Nephron (organoid): ENCODE measurements at regions not wholly inside any gene's neighbourhood (a gene's known extent, or its start where the extent isn't known, plus 50 kb on each side); places are given as distances from the start of the nearest gene placed in this dataset.

Experiments used
- H3K27ac Mint-ChIP-seq, 3 experiments: 2 replicates each; pipeline ENCODE4 v1.8.0; 2020; ENCODE audit warnings: mixed read lengths in 3 of 3, mild to moderate bottlenecking in 2 of 3, moderate library complexity in 1 of 3
- H3K27me3 Mint-ChIP-seq: 2 replicates; pipeline ENCODE4 v1.8.0; 2021; ENCODE audit warnings: low read depth, mild to moderate bottlenecking, moderate library complexity, mixed read lengths
- H3K36me3 Mint-ChIP-seq: 2 replicates; pipeline ENCODE4 v1.8.0; 2020; ENCODE audit warnings: low read depth, mixed read lengths
- H3K4me1 Mint-ChIP-seq: 2 replicates; pipeline ENCODE4 v1.8.0; 2020; ENCODE audit warnings: mixed read lengths
- H3K4me3 Mint-ChIP-seq, 3 experiments: 2 replicates each; pipeline ENCODE4 v1.8.0; 2020; ENCODE audit warnings: mild to moderate bottlenecking in 3 of 3, mixed read lengths in 3 of 3, moderate library complexity in 2 of 3
- H3K9me3 Mint-ChIP-seq: 2 replicates; pipeline ENCODE4 v1.8.0; 2020; ENCODE audit warnings: mixed read lengths
- TF ChIP-seq, protein P1 (sequence below), 3 experiments: fragments of 200-600 bp; sonication (generic); IDR thresholded peaks; one replicate each; pipeline ENCODE4 v1.5.0; 2021; ENCODE audit warnings: antibody characterized with exemption in 3 of 3; ENCODE audit not compliant: unreplicated experiment in 3 of 3

DNA sequence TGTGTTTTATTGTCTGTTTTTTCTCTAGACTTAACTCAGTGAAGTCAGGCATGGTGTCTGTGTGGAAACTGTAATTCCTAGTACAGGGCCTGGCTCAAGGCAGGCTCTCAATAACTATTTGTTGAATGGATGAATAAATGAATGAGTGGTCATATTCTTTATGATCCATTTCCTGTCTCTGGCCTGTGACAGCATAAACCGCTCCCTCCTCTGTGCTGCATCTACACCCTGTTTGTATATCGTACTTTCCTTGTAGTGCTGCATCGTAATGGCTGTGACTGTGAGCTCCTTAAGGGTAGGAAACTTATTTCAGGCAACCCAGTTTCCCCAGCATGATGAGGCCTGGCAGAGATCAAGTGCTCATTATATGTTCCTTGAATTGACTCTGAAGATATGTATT is 337.5 kb upstream of the USP24 start:
- Mint-ChIP-seq H3K9me3 (no peaks in the 10 kb centered on the region), H3K4me1 (peaks cover 36% of the 10 kb centered on the region), H3K27me3 (no peaks in the 10 kb centered on the region), H3K27ac (no peak overlapping the region), H3K36me3 (no peaks in the 10 kb centered on the region), H3K4me3 (no peak overlapping the region)
- TF ChIP-seq, protein P1, sequence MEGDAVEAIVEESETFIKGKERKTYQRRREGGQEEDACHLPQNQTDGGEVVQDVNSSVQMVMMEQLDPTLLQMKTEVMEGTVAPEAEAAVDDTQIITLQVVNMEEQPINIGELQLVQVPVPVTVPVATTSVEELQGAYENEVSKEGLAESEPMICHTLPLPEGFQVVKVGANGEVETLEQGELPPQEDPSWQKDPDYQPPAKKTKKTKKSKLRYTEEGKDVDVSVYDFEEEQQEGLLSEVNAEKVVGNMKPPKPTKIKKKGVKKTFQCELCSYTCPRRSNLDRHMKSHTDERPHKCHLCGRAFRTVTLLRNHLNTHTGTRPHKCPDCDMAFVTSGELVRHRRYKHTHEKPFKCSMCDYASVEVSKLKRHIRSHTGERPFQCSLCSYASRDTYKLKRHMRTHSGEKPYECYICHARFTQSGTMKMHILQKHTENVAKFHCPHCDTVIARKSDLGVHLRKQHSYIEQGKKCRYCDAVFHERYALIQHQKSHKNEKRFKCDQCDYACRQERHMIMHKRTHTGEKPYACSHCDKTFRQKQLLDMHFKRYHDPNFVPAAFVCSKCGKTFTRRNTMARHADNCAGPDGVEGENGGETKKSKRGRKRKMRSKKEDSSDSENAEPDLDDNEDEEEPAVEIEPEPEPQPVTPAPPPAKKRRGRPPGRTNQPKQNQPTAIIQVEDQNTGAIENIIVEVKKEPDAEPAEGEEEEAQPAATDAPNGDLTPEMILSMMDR (IDR thresholded peaks at IDR 0.05; ENCODE audit: unreplicated experiment in 3 of 3) = no peak

DNA sequence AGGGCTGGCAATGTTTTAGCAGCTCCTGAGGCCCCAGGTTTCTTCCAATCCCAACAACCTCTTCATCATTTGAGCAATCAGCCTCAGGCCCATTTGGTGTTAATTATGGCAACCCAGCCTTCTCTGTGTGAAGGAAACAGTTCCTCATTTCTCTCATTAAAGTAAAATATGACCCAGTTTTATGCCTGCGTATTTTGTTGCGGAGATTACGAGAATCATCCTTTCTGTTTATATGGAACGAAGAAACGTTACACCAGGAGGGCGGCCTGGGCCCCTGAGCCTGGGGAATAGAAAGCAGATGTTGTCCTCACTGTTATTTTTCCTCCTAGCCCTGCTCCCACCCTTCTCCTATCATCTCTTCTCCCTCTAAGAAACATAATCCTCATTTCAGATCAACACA is 332.2 kb upstream of the USP24 start:
- no peaks in the 10 kb centered on the region for H3K36me3 Mint-ChIP-seq

DNA sequence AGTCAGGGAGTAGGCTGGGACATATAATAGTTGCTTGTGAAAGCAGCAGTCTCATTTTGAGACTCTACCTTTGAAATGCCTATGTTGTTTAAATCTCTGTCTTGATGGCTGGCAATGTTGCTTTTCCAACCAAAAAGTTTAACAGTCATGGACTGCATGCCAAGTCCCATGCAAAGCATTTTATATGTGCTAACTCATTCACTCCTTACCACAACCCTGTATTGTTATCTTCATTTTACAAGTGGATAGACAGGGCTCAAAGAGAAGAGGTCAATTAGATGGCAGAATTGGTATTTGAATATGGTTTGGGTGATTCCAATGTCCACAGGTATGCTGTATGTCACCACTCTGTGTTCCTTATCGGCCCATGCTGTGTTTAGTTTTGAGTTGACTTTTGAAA is 331.4 kb upstream of the USP24 start:
- peaks cover 38% of the 10 kb centered on the region for H3K4me1 Mint-ChIP-seq
- H3K27ac Mint-ChIP-seq = peak overlapping the region; percentile 23 to 84 (median 84)
- H3K36me3 Mint-ChIP-seq = no peaks in the 10 kb centered on the region
- no peak overlapping the region for H3K4me3 Mint-ChIP-seq
- no peaks in the 10 kb centered on the region for H3K9me3 Mint-ChIP-seq
- H3K27me3 Mint-ChIP-seq = no peaks in the 10 kb centered on the region
- TF ChIP-seq, protein P1 (IDR thresholded peaks at IDR 0.05; ENCODE audit: unreplicated experiment in 3 of 3) = no peak

More for the DNA sequence above, 332.2 kb upstream of the USP24 start:
- no peaks in the 10 kb centered on the region for H3K9me3 Mint-ChIP-seq
- peaks cover 38% of the 10 kb centered on the region for H3K4me1 Mint-ChIP-seq
- H3K27ac Mint-ChIP-seq = peak overlapping the region; percentile 84 to 93 (median 84)
- no peaks in the 10 kb centered on the region for H3K27me3 Mint-ChIP-seq
- peak overlapping the region in 1 of 3 experiments; percentile 17 for H3K4me3 Mint-ChIP-seq
- TF ChIP-seq, protein P1 (IDR thresholded peaks at IDR 0.05; ENCODE audit: unreplicated experiment in 3 of 3) = no peak

DNA sequence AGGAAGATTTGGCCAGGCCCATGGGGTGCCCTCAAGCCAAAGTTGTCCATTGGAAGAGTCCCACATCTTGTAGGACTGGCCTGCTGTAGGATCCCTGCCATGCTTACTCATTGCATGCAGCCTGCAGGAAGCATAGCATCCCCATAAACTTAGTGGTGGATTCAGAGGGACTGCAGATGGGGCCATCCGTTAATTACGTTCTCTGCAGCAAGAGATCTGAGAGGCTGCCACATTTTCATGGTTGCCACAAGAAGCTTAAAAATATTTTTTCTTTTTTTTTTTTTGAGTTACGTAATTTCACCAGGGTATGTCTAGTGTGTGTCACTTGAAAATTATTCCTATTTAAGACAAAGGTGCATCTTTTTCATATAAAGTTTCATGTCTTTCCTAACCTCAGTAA is 329.7 kb upstream of the USP24 start:
- Mint-ChIP-seq H3K27ac (peak overlapping the region in 1 of 3 experiments; percentile 9), H3K4me1 (peaks cover 38% of the 10 kb centered on the region), H3K27me3 (no peaks in the 10 kb centered on the region), H3K9me3 (no peaks in the 10 kb centered on the region), H3K36me3 (no peaks in the 10 kb centered on the region), H3K4me3 (no peak overlapping the region)
- TF ChIP-seq, protein P1 (IDR thresholded peaks at IDR 0.05; ENCODE audit: unreplicated experiment in 3 of 3) = no peak

DNA sequence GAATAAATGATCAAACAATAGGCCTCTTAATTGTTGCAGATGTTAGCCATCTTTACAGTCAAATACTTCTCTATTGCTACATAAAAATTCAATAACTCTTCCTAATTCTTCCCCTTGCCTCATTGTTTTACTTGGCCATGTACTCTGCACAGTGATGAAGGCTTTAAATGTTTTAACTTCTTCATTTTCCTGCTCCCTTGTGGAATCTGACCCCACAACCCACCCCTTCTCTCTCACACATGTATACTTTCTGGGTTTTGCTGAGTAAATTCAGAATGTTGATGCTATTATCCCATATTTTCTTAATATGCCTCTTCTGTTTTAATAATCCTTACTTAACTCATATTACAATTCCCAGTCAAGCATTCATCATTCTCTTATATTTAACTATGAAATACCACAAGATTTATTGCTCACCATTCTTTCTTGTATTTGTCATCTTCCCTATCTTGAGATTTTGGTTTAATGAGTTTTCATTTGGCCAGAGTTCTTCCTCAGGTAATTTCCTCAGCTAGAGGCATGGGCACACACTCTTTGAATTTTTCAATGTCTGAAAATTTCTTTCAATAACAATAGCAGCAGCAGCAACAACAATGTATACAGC is 327.8 kb upstream of the USP24 start:
- no peaks in the 10 kb centered on the region for H3K9me3 Mint-ChIP-seq
- H3K4me1 Mint-ChIP-seq = peaks cover 30% of the 10 kb centered on the region
- TF ChIP-seq, protein P1 (IDR thresholded peaks at IDR 0.05; ENCODE audit: unreplicated experiment in 3 of 3) = no peak
- no peak overlapping the region for H3K4me3 Mint-ChIP-seq
- no peaks in the 10 kb centered on the region for H3K36me3 Mint-ChIP-seq
- H3K27ac Mint-ChIP-seq = no peak overlapping the region
- H3K27me3 Mint-ChIP-seq = no peaks in the 10 kb centered on the region

DNA sequence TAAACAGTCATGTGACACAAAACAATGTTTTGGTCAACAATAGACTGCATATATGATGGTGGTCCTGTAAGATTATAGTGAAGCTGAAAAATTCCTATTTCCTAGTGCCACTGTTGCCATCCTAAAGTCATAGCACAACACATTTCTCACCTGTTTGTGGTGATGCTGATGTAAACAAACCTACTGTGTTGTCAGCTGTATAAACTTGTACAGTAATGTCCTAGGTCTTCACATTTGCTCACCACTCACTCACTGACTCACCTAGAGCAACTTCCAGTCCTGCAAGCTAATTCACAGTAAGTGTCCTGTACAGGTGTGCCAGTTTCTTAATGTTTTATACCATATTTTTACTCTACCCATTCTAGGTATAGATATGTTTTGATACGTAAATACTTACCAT is 326.1 kb upstream of the USP24 start:
- Mint-ChIP-seq H3K4me1 (peaks cover 13% of the 10 kb centered on the region), H3K27ac (no peak overlapping the region), H3K36me3 (no peaks in the 10 kb centered on the region), H3K27me3 (peaks cover under 1% of the 10 kb centered on the region), H3K4me3 (no peak overlapping the region), H3K9me3 (no peaks in the 10 kb centered on the region)
- TF ChIP-seq, protein P1 (IDR thresholded peaks at IDR 0.05; ENCODE audit: unreplicated experiment in 3 of 3) = no peak
